ENCODE measurements at regions not wholly inside any gene's neighbourhood (a gene's known extent, or its start where the extent isn't known, plus 50 kb on each side); places are given as distances from the start of the nearest gene placed in this dataset.
A peak's percentile ranks its signal among the peaks of the same experiment; 100 is the strongest.

DNA sequence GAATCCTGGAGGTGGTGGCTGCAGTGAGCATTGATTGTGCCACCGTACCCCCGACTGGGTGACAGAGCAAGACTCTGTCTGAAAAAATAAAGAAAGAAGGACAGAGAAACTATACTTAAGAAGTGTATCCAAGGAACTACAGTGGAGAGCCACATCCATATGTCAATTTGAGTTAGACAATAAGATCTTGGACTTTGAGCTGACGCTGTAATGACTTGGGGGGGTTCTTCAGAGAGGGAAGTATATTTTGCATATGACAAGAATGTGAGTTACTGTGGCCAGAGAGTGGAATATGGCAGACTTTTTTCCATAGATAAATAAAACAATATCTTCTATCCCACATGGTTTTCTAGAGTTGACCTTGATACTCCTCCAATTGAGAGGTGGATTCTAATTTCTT is 52.6 kb upstream of the TEX264 start:
- Histone ChIP-seq H3K27ac (peak overlapping the region in 2 of 4 donors; percentile 60 to 72), H3K9me3 (no peaks in the 10 kb centered on the region), H3K36me3 (no peaks in the 10 kb centered on the region), H3K27me3 (no peaks in the 10 kb centered on the region), H3K4me3 (no peak overlapping the region), H3K4me1 (peaks cover 19 to 52% (median 29%) of the 10 kb centered on the region in 4 donors)
- TF ChIP-seq POLR2A (IDR thresholded peaks at IDR 0.05) (no peak), CTCF (IDR thresholded peaks at IDR 0.05) (no peak), POLR2AphosphoS5 (IDR thresholded peaks at IDR 0.05) (no peak), EP300 (IDR thresholded peaks at IDR 0.05) (no peak)
- no peak for ATAC-seq (ENCODE audit: low FRiP score in 2 of 2)
- no peak for DNase-seq
- WGBS, 2 donors: 88 to 91% methylated on average over 3 of the region's 3 CpGs

DNA sequence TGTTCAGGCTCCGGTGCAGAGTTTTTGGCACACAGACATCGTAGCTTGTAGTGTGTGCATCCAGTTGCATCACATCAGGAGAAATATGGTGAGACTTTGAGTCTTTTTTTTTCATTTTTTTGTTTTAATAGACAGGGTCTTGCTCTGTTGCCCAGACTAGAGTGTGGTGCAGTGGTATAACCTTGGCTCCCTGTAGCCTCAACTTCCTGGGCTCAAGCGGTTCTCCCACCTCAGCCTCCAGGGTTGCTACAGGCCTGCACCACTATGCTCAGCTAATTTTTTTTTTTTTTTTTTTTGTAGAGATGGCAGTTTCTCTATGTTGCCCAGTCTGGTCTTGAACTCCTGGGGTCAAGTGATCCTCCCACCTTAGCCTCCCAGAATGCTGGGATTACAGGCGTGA is 51.1 kb upstream of the TEX264 start:
- no peak overlapping the region for H3K4me3 ChIP-seq
- WGBS, 2 donors: 84 to 87% methylated on average over 4 of the region's 4 CpGs
- no peaks in the 10 kb centered on the region for H3K36me3 ChIP-seq
- peak overlapping the region in 1 of 4 donors; percentile 70 for H3K27ac ChIP-seq
- no peaks in the 10 kb centered on the region for H3K27me3 ChIP-seq
- TF ChIP-seq CTCF (IDR thresholded peaks at IDR 0.05): no peak
- TF ChIP-seq EP300 (IDR thresholded peaks at IDR 0.05): no peak
- TF ChIP-seq POLR2AphosphoS5 (IDR thresholded peaks at IDR 0.05): no peak
- TF ChIP-seq POLR2A (IDR thresholded peaks at IDR 0.05): no peak
- no peaks in the 10 kb centered on the region for H3K9me3 ChIP-seq
- DNase-seq (no peak), ATAC-seq (ENCODE audit: low FRiP score in 2 of 2) (no peak)
- H3K4me1 ChIP-seq: peaks cover 19 to 52% (median 29%) of the 10 kb centered on the region in 4 donors

GRCh38 chr3:51620543-51620942 is 50.5 kb upstream of the TEX264 start:
- DNase-seq: peak in 1 of 2 donors; percentile 34
- WGBS, 2 donors: 35 to 52% methylated on average over 2 of the region's 2 CpGs

GRCh38 chr3:51621091-51621892 is 49.8 kb upstream of the TEX264 start:
- H3K27ac ChIP-seq: peak overlapping the region; percentile 22 to 70 (median 55)
- TF ChIP-seq EP300 (IDR thresholded peaks at IDR 0.05) (peak in 1 of 4 donors; percentile 19), POLR2A (IDR thresholded peaks at IDR 0.05) (no peak)
- H3K4me3 ChIP-seq: no peak overlapping the region
- no peaks in the 10 kb centered on the region for H3K9me3 ChIP-seq
- DNase-seq (peak in 1 of 2 donors; percentile 60), ATAC-seq (ENCODE audit: low FRiP score in 2 of 2) (peak; percentile 51 to 57)
- H3K36me3 ChIP-seq: no peaks in the 10 kb centered on the region
- H3K4me1 ChIP-seq: peaks cover 19 to 52% (median 29%) of the 10 kb centered on the region in 4 donors
- H3K27me3 ChIP-seq: no peaks in the 10 kb centered on the region
- 47 to 49% methylated on average over 2 of the region's 2 CpGs for WGBS, 2 donors

More at GRCh38 chr3:51620543-51620942, 50.5 kb upstream of the TEX264 start:
- no peaks in the 10 kb centered on the region for H3K27me3 ChIP-seq
- no peaks in the 10 kb centered on the region for H3K36me3 ChIP-seq
- peak overlapping the region in 3 of 4 donors; percentile 22 to 70 (median 59) for H3K27ac ChIP-seq
- TF ChIP-seq EP300 (IDR thresholded peaks at IDR 0.05): no peak
- no peak for TF ChIP-seq POLR2AphosphoS5 (IDR thresholded peaks at IDR 0.05)
- TF ChIP-seq CTCF (IDR thresholded peaks at IDR 0.05): no peak
- no peak for TF ChIP-seq POLR2A (IDR thresholded peaks at IDR 0.05)
- H3K4me1 ChIP-seq: peaks cover 19 to 52% (median 29%) of the 10 kb centered on the region in 4 donors
- no peaks in the 10 kb centered on the region for H3K9me3 ChIP-seq
- ATAC-seq (ENCODE audit: low FRiP score in 2 of 2): peak in 1 of 2 donors; percentile 25
- H3K4me3 ChIP-seq: no peak overlapping the region

Small RNAs in the stretch of these regions (small RNA-seq; reads per million reads assigned to genes)
- 0 reads per million in 4 donors for gene RNU6ATAC29P
